SKM-1 (cell line): ENCODE measurements at regions not wholly inside any gene's neighbourhood (a gene's known extent, or its start where the extent isn't known, plus 50 kb on each side); places are given as distances from the start of the nearest gene placed in this dataset.

Experiments used
- DNase-seq: peaks from one replicate; lab custom pipeline; 2025; ENCODE audit not compliant: unreplicated experiment; lab: John Stamatoyannopoulos, UW

- no peak for DNase-seq
These were observed 218.7 kb downstream of the SPATA18 start for GRCh38 chr4:52269761-52270160.

- DNase-seq, result no peak
These were observed 222.8 kb downstream of the SPATA18 start for GRCh38 chr4:52273885-52274284.

- no peak for DNase-seq
These were observed 237.2 kb downstream of the SPATA18 start for GRCh38 chr4:52288212-52288855.

DNA sequence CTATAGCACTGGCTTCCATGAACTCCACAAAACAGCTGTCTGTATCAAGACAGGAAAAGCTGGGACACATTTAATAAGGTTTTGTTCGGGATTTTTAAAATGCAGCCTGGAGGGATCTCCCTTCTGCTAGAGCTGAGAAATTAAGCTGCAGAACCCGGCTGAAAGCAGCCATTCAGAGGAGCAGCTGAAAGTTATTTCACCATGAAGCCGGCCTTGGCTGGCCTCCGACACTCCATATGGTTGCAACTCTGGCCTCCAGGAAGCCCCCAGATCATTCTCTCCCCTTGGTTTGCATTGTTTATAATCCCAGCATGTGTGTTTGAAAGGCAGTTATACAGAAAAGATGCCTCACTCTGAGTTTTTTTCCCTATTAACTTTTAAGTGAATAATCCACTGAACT, 239.4 kb downstream of the SPATA18 start:
- no peak for DNase-seq

DNA sequence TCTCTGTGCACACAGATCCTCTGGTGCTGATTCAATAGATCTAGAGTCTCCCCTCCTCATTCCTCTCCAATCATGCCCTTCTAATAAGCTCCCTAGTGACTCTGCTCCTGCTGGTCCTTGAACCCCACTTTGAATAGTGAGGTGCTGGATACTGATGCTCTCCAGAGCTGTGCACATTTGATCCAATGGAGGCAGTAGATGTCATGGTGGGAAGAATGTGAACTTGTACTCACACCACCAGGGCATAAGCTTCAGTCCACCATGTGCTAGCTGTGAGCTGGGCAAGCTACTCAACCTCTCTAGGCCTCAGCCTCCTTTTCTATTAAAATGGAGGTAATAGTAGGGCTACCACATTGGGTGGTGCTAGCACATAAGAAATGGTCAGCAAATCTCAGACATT, 241.1 kb downstream of the SPATA18 start:
- no peak for DNase-seq

DNA sequence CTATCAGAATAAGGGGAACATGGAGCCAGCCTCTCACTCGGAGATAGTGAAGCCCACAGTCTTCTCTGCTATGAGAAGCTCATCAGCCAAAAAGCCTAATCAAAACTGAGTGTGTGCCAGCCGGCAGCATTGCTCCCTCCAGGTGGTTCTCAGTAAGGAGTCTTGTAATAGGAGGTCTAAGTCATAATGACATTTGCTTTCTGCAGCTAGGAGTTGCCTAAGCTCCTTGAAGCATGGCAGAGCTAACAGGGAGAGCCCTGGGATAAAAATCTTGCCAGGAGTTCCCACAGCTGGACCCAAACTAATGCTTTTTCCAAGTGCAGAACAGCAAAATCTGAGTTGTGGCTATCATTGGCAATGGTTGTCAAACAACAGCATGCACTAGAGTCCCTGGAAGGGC, 245.2 kb downstream of the SPATA18 start:
- DNase-seq, result no peak

- DNase-seq, result no peak
These were observed 247.3 kb downstream of the SPATA18 start for GRCh38 chr4:52298444-52298843.

DNA sequence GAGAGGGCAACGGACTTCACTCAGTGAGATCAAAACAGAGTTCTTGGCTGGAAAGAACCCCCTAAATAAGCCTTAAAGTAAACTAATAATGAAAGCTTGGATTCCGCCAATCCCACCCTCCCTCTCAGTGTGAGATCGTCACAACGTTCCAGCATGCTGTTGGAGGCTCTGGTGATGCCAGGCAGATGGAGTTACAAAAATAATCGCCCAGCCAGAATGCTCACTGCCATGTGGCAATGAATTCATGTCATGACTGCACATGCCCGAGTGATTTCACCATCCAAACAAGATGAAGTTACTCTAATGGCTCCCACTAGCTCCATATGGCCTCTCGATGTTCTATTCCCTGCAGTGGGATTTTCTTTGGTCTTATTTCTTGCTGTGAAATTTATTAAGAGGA, 248.0 kb downstream of the SPATA18 start:
- no peak for DNase-seq

GRCh38 chr4:52311464-52312125, 260.5 kb downstream of the SPATA18 start:
- no peak for DNase-seq

GRCh38 chr4:52312722-52313121, 261.6 kb downstream of the SPATA18 start:
- DNase-seq, result no peak

DNA sequence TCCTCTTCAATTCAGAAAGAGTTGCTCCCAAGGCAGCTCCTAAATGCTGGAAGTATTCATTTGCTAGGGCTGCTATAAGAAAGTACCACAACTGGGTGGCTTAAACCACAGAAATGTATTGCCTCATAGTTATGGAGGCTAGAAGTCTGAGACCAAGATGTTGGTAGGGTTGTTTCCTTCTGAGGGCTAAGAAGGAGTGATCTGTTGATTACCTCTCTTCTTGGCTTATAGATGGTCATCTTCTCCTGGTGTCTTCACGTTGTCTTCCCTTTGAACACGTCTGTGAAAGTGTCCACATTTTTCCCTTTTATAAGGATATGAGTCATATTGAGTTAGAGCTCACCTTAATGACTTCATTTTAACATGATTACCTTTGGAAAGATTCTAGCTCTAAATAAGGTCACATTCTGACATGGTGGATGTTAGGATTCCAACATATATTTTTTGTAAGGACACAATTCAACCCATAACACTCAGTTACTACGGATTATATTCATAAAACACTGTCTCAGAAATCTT, 266.3 kb downstream of the SPATA18 start:
- no peak for DNase-seq

DNA sequence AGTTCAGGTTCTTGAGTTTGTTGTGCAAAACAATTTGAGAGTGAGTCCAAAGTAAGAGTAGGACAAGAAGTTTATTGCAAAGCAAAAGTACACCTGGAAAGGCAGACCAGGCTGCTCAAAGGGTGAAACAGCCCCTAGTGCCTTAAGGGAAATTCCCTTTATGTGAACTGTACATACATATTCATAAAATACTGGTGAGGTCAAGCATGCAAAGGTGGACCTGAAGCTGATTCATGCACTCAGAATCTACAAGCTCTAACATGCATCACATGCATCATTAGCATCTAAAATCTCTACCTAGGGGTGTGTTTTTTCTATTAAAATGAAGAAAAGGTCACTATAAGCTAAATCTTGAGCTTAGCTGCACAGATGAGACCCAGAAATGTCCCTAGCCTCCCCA, 266.9 kb downstream of the SPATA18 start:
- DNase-seq, result no peak

- no peak for DNase-seq
These were observed 278.8 kb downstream of the SPATA18 start for GRCh38 chr4:52329894-52330293.

GRCh38 chr4:52343595-52343994, 292.5 kb downstream of the SPATA18 start:
- no peak for DNase-seq

DNA sequence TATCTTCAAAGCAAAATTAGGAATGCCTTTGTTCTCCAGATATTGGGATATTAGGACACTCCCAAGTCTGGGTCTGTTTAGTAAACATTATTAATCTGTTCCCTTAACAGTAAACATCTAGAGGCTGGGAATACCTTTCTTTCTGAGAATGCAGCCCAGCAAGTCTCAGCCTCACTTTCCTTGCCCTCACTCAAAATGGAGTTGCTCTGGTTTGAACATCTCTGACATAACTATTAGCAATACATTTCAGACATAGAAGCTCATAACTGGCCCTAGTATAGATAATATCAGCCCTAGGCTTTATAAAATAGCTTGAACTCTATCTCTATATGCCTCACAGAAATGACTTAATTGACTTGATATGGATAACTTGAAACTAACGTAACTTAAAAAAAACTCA, 299.8 kb downstream of the SPATA18 start:
- no peak for DNase-seq

- DNase-seq, result no peak
These were observed 300.7 kb downstream of the USP46 start for GRCh38 chr4:52358366-52358765.

DNA sequence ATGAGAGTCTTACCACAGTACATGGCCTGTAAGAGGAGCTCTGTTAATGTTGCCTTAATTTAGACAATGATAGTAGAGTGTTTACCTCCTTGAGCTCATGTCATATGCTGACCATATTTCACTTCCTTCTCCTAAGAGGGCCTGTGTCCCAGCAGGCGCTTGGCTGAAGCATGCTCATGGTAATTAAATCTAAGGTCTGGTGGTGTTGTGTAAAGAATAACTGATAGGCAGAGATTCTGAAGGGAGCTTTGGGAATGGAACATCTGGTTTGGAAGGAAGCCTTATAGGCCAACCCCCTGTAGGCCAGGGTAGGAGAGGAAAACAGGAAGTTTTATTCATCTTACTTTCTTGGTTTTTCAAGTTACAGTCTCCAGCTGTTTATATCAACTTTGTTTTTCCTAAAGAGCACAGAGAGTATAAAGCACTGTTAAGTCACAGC, 300.2 kb downstream of the USP46 start:
- DNase-seq, result no peak

- DNase-seq, result no peak
These were observed 292.9 kb downstream of the USP46 start for GRCh38 chr4:52366191-52366590.

- DNase-seq, result no peak
These were observed 292.5 kb downstream of the USP46 start for GRCh38 chr4:52366621-52367020.

- no peak for DNase-seq
These were observed 291.7 kb downstream of the USP46 start for GRCh38 chr4:52367282-52367830.

DNA sequence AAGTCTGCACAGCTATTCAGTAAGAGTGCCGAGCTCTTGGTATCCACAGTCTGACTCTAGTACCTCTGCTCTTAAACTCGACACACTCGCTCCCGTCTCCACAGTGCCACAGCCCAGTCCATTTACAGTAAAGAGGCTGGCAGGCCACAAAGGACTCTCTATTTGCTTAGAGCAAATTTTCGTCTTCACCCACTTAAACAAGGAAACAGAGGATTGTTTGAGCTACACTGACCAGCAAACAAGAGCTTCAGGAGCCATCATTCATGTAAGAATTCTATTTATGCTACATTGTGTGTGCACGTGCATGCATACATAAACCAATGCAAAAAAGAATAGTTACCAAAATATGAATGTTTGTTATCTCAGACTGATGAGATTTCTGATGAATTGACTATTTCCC, 290.2 kb downstream of the USP46 start:
- no peak for DNase-seq

GRCh38 chr4:52369649-52370048, 289.5 kb downstream of the USP46 start:
- no peak for DNase-seq
